Neural cell (in vitro differentiated cells): ENCODE measurements at regions not wholly inside any gene's neighbourhood (a gene's known extent, or its start where the extent isn't known, plus 50 kb on each side); places are given as distances from the start of the nearest gene placed in this dataset.

Experiments
- H2AFZ ChIP-seq: fragments of 200-600, 300-800 bp; sonication (generic), shearing (Covaris generic); 2 replicates; pipeline ENCODE4 v1.6.0; 2014; ENCODE audit warnings: low read depth, mild to moderate bottlenecking, antibody characterized with exemption, low read length, moderate library complexity
- H3F3A ChIP-seq: fragments of 200-600 bp; shearing (Covaris generic); 2 replicates; pipeline ENCODE4 v1.6.1; 2016; ENCODE audit warnings: mild to moderate bottlenecking, moderate library complexity, mixed read lengths, antibody characterized with exemption, low read length; ENCODE audit not compliant: insufficient read depth, poor library complexity, severe bottlenecking
- H3K27ac ChIP-seq: fragments of 200-600, 300-800 bp; sonication (generic), shearing (Covaris generic); 2 replicates; pipeline ENCODE4 v1.5.1; 2014; ENCODE audit warnings: mild to moderate bottlenecking, low read length, moderate library complexity
- H3K27me3 ChIP-seq: fragments of 300-800, 200-600 bp; sonication (generic), shearing (Covaris generic); 2 replicates; pipeline ENCODE4 v1.6.0; 2014; ENCODE audit warnings: mild to moderate bottlenecking, low read depth, low read length, moderate library complexity; ENCODE audit not compliant: insufficient read depth
- H3K36me3 ChIP-seq: fragments of 300-800, 200-600 bp; sonication (generic), shearing (Covaris generic); 2 replicates; pipeline ENCODE4 v1.5.1; 2014; ENCODE audit warnings: mild to moderate bottlenecking, antibody characterized with exemption, low read length, moderate library complexity; ENCODE audit not compliant: insufficient read depth
- H3K4me2 ChIP-seq: fragments of 300-800, 200-600 bp; sonication (generic), shearing (Covaris generic); 2 replicates; pipeline ENCODE4 v1.6.0; 2014; ENCODE audit warnings: mild to moderate bottlenecking, low read length
- H3K4me3 ChIP-seq: fragments of 300-800, 200-600 bp; sonication (generic), shearing (Covaris generic); 2 replicates; pipeline ENCODE4 v1.5.1; 2014; ENCODE audit warnings: mild to moderate bottlenecking, low read length, moderate library complexity
- H3K79me2 ChIP-seq: fragments of 200-600 bp; shearing (Covaris generic); replicated peaks from 2 replicates; pipeline ENCODE4 v1.6.0; 2014; ENCODE audit warnings: mild to moderate bottlenecking, low read length, moderate library complexity; ENCODE audit not compliant: insufficient read depth
- H3K9ac ChIP-seq: fragments of 300-800, 200-600 bp; sonication (generic), shearing (Covaris generic); 2 replicates; pipeline ENCODE4 v1.6.1; 2016; ENCODE audit warnings: mild to moderate bottlenecking, low read length, mixed read lengths
- H3K9me2 ChIP-seq: fragments of 200-600 bp; shearing (Covaris generic); 2 replicates; pipeline ENCODE4 v1.6.1; 2016; ENCODE audit warnings: mild to moderate bottlenecking, low read length, mixed read lengths; ENCODE audit not compliant: insufficient read depth
- H3K9me3 ChIP-seq: fragments of 200-600, 300-800 bp; sonication (generic), shearing (Covaris generic); 2 replicates; pipeline ENCODE4 v1.6.1; 2016; ENCODE audit warnings: mild to moderate bottlenecking, mixed run types, low read length, moderate library complexity, mixed read lengths
- H4K20me1 ChIP-seq: fragments of 200-600 bp; shearing (Covaris generic); 2 replicates; pipeline ENCODE4 v1.6.1; 2016; ENCODE audit warnings: mild to moderate bottlenecking, mixed run types; ENCODE audit not compliant: insufficient read depth
- EP300 ChIP-seq: fragments of 450-650 bp; conservative IDR thresholded peaks from 2 replicates; pipeline ENCODE4 v1.6.1; 2014; ENCODE audit warnings: antibody characterized with exemption, mild to moderate bottlenecking, moderate library complexity; ENCODE audit not compliant: poor library complexity, severe bottlenecking
- EZH2 ChIP-seq: fragments of 200-600, 300-800 bp; shearing (Covaris generic), sonication (generic); IDR thresholded peaks from 2 replicates; pipeline ENCODE4 v1.6.1; 2014; ENCODE audit warnings: antibody characterized with exemption, low read length, borderline replicate concordance, mild to moderate bottlenecking; ENCODE audit not compliant: insufficient read depth, poor library complexity, severe bottlenecking
- MXI1 ChIP-seq: fragments of 450-650 bp; conservative IDR thresholded peaks from 2 replicates; pipeline ENCODE4 v1.6.1; 2014; ENCODE audit warnings: antibody characterized with exemption, mild to moderate bottlenecking; ENCODE audit not compliant: poor library complexity, severe bottlenecking
- POLR2AphosphoS5 ChIP-seq: IDR thresholded peaks from 2 replicates; pipeline ENCODE4 v1.6.1; 2012
- RAD21 ChIP-seq: fragments of 450-650 bp; conservative IDR thresholded peaks from 2 replicates; pipeline ENCODE4 v1.6.1; 2014; ENCODE audit warnings: antibody characterized with exemption, mild to moderate bottlenecking, moderate library complexity
- SMC3 ChIP-seq: fragments of 450-650 bp; conservative IDR thresholded peaks from 2 replicates; pipeline ENCODE4 v1.6.1; 2014; ENCODE audit warnings: antibody characterized with exemption, mild to moderate bottlenecking, moderate library complexity; ENCODE audit not compliant: poor library complexity
- TAF1 ChIP-seq: IDR thresholded peaks from 2 replicates; pipeline ENCODE4 v1.6.1; 2012; ENCODE audit warnings: low read depth
- TF ChIP-seq, protein P1 (sequence below): IDR thresholded peaks from 2 replicates; pipeline ENCODE4 v1.6.1; 2012; ENCODE audit warnings: borderline replicate concordance
- TF ChIP-seq, protein P2 (sequence below): fragments of 450-650 bp; IDR thresholded peaks from 2 replicates; pipeline ENCODE4 v1.5.1; 2014; ENCODE audit warnings: antibody characterized with exemption, mild to moderate bottlenecking, moderate library complexity; ENCODE audit not compliant: poor library complexity, severe bottlenecking

DNA sequence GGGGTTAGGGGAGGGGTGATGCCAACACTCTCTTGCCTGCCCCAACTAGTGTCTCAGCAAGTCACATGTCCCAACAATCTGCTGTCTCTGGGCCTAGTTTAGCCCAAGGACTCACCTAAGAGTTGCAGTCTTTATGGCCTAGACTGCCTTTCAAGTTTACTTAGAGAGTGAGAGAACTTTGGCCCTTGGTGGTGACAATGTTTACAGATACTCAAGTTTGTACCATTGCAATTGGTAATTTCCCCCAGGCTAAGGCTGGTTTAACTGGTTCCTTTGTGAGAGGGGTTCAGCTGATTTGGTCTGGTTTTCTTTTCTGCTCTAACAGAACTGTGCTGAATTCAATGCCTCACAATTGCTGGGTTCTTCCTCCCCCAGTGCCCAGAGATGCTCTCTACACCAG, 1279.9 kb upstream of the EYS start:
- H3K4me3 ChIP-seq = no peak overlapping the region
- H3K27me3 ChIP-seq = no peaks in the 10 kb centered on the region
- no peak for TF ChIP-seq TAF1
- no peak for TF ChIP-seq EZH2
- no peak for TF ChIP-seq RAD21
- TF ChIP-seq, protein P1, sequence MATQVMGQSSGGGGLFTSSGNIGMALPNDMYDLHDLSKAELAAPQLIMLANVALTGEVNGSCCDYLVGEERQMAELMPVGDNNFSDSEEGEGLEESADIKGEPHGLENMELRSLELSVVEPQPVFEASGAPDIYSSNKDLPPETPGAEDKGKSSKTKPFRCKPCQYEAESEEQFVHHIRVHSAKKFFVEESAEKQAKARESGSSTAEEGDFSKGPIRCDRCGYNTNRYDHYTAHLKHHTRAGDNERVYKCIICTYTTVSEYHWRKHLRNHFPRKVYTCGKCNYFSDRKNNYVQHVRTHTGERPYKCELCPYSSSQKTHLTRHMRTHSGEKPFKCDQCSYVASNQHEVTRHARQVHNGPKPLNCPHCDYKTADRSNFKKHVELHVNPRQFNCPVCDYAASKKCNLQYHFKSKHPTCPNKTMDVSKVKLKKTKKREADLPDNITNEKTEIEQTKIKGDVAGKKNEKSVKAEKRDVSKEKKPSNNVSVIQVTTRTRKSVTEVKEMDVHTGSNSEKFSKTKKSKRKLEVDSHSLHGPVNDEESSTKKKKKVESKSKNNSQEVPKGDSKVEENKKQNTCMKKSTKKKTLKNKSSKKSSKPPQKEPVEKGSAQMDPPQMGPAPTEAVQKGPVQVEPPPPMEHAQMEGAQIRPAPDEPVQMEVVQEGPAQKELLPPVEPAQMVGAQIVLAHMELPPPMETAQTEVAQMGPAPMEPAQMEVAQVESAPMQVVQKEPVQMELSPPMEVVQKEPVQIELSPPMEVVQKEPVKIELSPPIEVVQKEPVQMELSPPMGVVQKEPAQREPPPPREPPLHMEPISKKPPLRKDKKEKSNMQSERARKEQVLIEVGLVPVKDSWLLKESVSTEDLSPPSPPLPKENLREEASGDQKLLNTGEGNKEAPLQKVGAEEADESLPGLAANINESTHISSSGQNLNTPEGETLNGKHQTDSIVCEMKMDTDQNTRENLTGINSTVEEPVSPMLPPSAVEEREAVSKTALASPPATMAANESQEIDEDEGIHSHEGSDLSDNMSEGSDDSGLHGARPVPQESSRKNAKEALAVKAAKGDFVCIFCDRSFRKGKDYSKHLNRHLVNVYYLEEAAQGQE = no peak
- no peak for TF ChIP-seq MXI1
- TF ChIP-seq SMC3 = no peak
- TF ChIP-seq, protein P2, sequence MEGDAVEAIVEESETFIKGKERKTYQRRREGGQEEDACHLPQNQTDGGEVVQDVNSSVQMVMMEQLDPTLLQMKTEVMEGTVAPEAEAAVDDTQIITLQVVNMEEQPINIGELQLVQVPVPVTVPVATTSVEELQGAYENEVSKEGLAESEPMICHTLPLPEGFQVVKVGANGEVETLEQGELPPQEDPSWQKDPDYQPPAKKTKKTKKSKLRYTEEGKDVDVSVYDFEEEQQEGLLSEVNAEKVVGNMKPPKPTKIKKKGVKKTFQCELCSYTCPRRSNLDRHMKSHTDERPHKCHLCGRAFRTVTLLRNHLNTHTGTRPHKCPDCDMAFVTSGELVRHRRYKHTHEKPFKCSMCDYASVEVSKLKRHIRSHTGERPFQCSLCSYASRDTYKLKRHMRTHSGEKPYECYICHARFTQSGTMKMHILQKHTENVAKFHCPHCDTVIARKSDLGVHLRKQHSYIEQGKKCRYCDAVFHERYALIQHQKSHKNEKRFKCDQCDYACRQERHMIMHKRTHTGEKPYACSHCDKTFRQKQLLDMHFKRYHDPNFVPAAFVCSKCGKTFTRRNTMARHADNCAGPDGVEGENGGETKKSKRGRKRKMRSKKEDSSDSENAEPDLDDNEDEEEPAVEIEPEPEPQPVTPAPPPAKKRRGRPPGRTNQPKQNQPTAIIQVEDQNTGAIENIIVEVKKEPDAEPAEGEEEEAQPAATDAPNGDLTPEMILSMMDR = no peak
- TF ChIP-seq EP300 = no peak
- no peak for TF ChIP-seq POLR2AphosphoS5
- no peak overlapping the region for H2AFZ ChIP-seq
- no peaks in the 10 kb centered on the region for H3F3A ChIP-seq
- H4K20me1 ChIP-seq = no peaks in the 10 kb centered on the region
- no peaks in the 10 kb centered on the region for H3K9me3 ChIP-seq
- no peaks in the 10 kb centered on the region for H3K79me2 ChIP-seq
- H3K9me2 ChIP-seq = no peaks in the 10 kb centered on the region
- no peak overlapping the region for H3K27ac ChIP-seq
- H3K4me2 ChIP-seq = no peak overlapping the region
- H3K36me3 ChIP-seq = no peaks in the 10 kb centered on the region
- H3K9ac ChIP-seq = no peak overlapping the region

DNA sequence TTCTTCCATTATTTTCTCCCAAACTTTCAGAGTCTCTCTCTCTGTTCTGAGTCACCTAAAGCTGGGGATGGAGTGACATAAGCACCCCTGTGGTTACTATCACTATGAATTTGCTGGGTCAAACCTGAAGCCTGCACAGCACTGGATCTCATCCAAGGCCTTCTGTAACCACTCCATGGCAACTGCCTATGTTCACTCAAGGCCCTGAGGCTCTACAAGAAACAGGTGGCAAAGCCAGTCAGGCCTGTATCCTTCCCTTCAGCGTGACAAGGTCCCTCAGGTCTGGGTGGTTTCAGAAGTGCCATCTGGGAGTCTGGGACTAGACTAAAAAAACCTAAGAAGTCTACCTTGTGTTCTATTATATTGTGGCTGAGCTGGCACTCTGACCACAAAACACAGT, 1278.8 kb upstream of the EYS start:
- H3F3A ChIP-seq = no peaks in the 10 kb centered on the region
- H3K9me2 ChIP-seq = no peaks in the 10 kb centered on the region
- H3K9me3 ChIP-seq = no peaks in the 10 kb centered on the region
- H3K4me3 ChIP-seq = no peak overlapping the region
- no peaks in the 10 kb centered on the region for H3K79me2 ChIP-seq
- no peaks in the 10 kb centered on the region for H3K27me3 ChIP-seq
- no peak overlapping the region for H3K27ac ChIP-seq
- TF ChIP-seq EP300 (no peak), MXI1 (no peak), RAD21 (no peak), SMC3 (no peak), EZH2 (no peak), POLR2AphosphoS5 (no peak), TAF1 (no peak)
- TF ChIP-seq, protein P2 = no peak
- TF ChIP-seq, protein P1 = no peak
- no peaks in the 10 kb centered on the region for H3K36me3 ChIP-seq
- H3K9ac ChIP-seq = no peak overlapping the region
- no peak overlapping the region for H3K4me2 ChIP-seq
- no peak overlapping the region for H2AFZ ChIP-seq
- no peaks in the 10 kb centered on the region for H4K20me1 ChIP-seq
